Ascending aorta (tissue), 2 donors: ENCODE measurements at regions not wholly inside any gene's neighbourhood (a gene's known extent, or its start where the extent isn't known, plus 50 kb on each side); places are given as distances from the start of the nearest gene placed in this dataset.

Source experiments
- DNase-seq, 2 donors: peaks; one replicate each; pipeline ENCODE4 v3.0.0-alpha.2; 2019; ENCODE audit warnings: low spot score in 2 of 2
- H3K27ac ChIP-seq, 2 donors: fragments of 200-600 bp; sonication (generic); one replicate each; pipeline ENCODE4 v1.5.1; 2016 to 2017; ENCODE audit warnings: mild to moderate bottlenecking in 1 of 2
- H3K27me3 ChIP-seq: fragments of 200-600 bp; sonication (generic); one replicate; pipeline ENCODE4 v1.5.1; 2017
- H3K36me3 ChIP-seq, 2 donors: fragments of 200-600 bp; sonication (generic); one replicate each; pipeline ENCODE4 v1.5.1; 2016
- H3K4me1 ChIP-seq, 2 donors: fragments of 200-600 bp; sonication (generic); one replicate each; pipeline ENCODE4 v1.5.1; 2016 to 2017; ENCODE audit warnings: mild to moderate bottlenecking in 1 of 2
- H3K4me3 ChIP-seq, 2 donors: fragments of 200-600 bp; sonication (generic); one replicate each; pipeline ENCODE4 v1.5.1; 2016 to 2017; ENCODE audit warnings: mild to moderate bottlenecking in 1 of 2
- H3K9me3 ChIP-seq, 2 donors: fragments of 200-600 bp; sonication (generic); one replicate each; pipeline ENCODE4 v1.5.1; 2016
- CTCF ChIP-seq, 3 experiments: fragments of 200-600 bp in 2 of 3; fragments of 450-650 bp in 1 of 3; sonication (generic) in 2 of 3; IDR thresholded peaks; one replicate each; pipeline ENCODE4 v1.5.1; 2016 to 2019; ENCODE audit warnings: antibody characterized with exemption in 3 of 3, mild to moderate bottlenecking in 1 of 3, moderate library complexity in 1 of 3
- intact Hi-C: fragments of 100-400 bp; cut with DNase I; formaldehyde crosslinking; loops from one replicate; pipeline ENCODE4 v1.15.1; 2023

- no peak overlapping the region for H3K27ac ChIP-seq
- H3K9me3 ChIP-seq = no peaks in the 10 kb centered on the region
- no peak for DNase-seq
- no peaks in the 10 kb centered on the region for H3K4me1 ChIP-seq
- no peaks in the 10 kb centered on the region for H3K36me3 ChIP-seq
- TF ChIP-seq CTCF (IDR thresholded peaks at IDR 0.05) = no peak
- H3K27me3 ChIP-seq = no peaks in the 10 kb centered on the region
- no peak overlapping the region for H3K4me3 ChIP-seq
- intact Hi-C loops = no loop called here
Measured at GRCh38 chr16:6020162-6020985, 922.8 kb upstream of the EEF2KMT start.

- H3K9me3 ChIP-seq = no peaks in the 10 kb centered on the region
- no peak overlapping the region for H3K27ac ChIP-seq
- DNase-seq = no peak
- no peak for TF ChIP-seq CTCF (IDR thresholded peaks at IDR 0.05)
- no peaks in the 10 kb centered on the region for H3K4me1 ChIP-seq
- H3K4me3 ChIP-seq = no peak overlapping the region
- H3K36me3 ChIP-seq = no peaks in the 10 kb centered on the region
- intact Hi-C loops = no loop called here
- no peaks in the 10 kb centered on the region for H3K27me3 ChIP-seq
Measured at GRCh38 chr16:6019490-6019991, 921.9 kb upstream of the EEF2KMT start.

- H3K4me3 ChIP-seq = no peak overlapping the region
- no peak for DNase-seq
- H3K27ac ChIP-seq = no peak overlapping the region
- TF ChIP-seq CTCF (IDR thresholded peaks at IDR 0.05) = no peak
- no peaks in the 10 kb centered on the region for H3K27me3 ChIP-seq
- no peaks in the 10 kb centered on the region for H3K36me3 ChIP-seq
- intact Hi-C loops = no loop called here
- no peaks in the 10 kb centered on the region for H3K4me1 ChIP-seq
- H3K9me3 ChIP-seq = no peaks in the 10 kb centered on the region
Measured at GRCh38 chr16:6018848-6019489, 921.4 kb upstream of the EEF2KMT start.

- Histone ChIP-seq H3K27me3 (no peaks in the 10 kb centered on the region), H3K4me3 (no peak overlapping the region), H3K9me3 (peaks cover 0 to 4% of the 10 kb centered on the region in 2 donors), H3K36me3 (no peaks in the 10 kb centered on the region), H3K4me1 (no peaks in the 10 kb centered on the region), H3K27ac (no peak overlapping the region)
- intact Hi-C loops = no loop called here
- DNase-seq = no peak
- no peak for TF ChIP-seq CTCF (IDR thresholded peaks at IDR 0.05)
Measured at GRCh38 chr16:6016530-6017184, 919.1 kb upstream of the EEF2KMT start.

- Histone ChIP-seq H3K4me1 (no peaks in the 10 kb centered on the region), H3K27ac (no peak overlapping the region), H3K4me3 (no peak overlapping the region), H3K9me3 (peaks cover 0 to 4% of the 10 kb centered on the region in 2 donors), H3K27me3 (no peaks in the 10 kb centered on the region), H3K36me3 (no peaks in the 10 kb centered on the region)
- no peak for TF ChIP-seq CTCF (IDR thresholded peaks at IDR 0.05)
- intact Hi-C loops = no loop called here
- no peak for DNase-seq
Measured at GRCh38 chr16:6012716-6013115, 915.1 kb upstream of the EEF2KMT start.
